HEK293 (cell line): ENCODE measurements at regions not wholly inside any gene's neighbourhood (a gene's known extent, or its start where the extent isn't known, plus 50 kb on each side); places are given as distances from the start of the nearest gene placed in this dataset.

Experiments used
- CTCF ChIA-PET: fragments of 350-600 bp; formaldehyde crosslinking; extraction: SDS; loops from one replicate; lab custom pipeline; 2021; ENCODE audit warnings: antibody characterized with exemption; lab: Yijun Ruan, JAX
- POLR2A ChIA-PET: fragments of 300-600 bp; formaldehyde crosslinking; extraction: SDS; loops from one replicate; lab custom pipeline; 2020; ENCODE audit warnings: antibody characterized with exemption, inconsistent platforms; lab: Yijun Ruan, JAX
- H3K27ac ChIP-seq: fragments of 200-500 bp; sonication (Bioruptor generic); 2 replicates; pipeline ENCODE4 v1.5.1; 2014; ENCODE audit warnings: low read depth, low read length, control low read depth, inconsistent platforms; ENCODE audit errors: extremely low read depth
- H3K36me3 ChIP-seq, 2 experiments: fragments of 200-500 bp in 1 of 2; sonication (Bioruptor generic) in 1 of 2; 1 replicate in 1 of 2; 2 replicates in 1 of 2; pipeline ENCODE4 v1.5.1; 2014 to 2017; ENCODE audit warnings: inconsistent platforms in 2 of 2, low read length in 2 of 2; ENCODE audit not compliant: control insufficient read depth in 2 of 2, insufficient read depth in 1 of 2
- H3K4me1 ChIP-seq: fragments of 200-500 bp; sonication (Bioruptor generic); 2 replicates; pipeline ENCODE4 v1.5.1; 2014; ENCODE audit warnings: mild to moderate bottlenecking, low read length, inconsistent platforms; ENCODE audit not compliant: control insufficient read depth, insufficient read depth
- H3K4me3 ChIP-seq: 2 replicates; pipeline ENCODE4 v1.5.1; 2011; ENCODE audit warnings: low read depth, mild to moderate bottlenecking, control low read depth, low read length, moderate library complexity
- H3K9me3 ChIP-seq: fragments of 200-500 bp; sonication (Bioruptor generic); 2 replicates; pipeline ENCODE4 v1.5.1; 2014; ENCODE audit warnings: low read depth, low read length, inconsistent platforms; ENCODE audit not compliant: control insufficient read depth, insufficient read depth
- ELK4 ChIP-seq: IDR thresholded peaks from 2 replicates; pipeline ENCODE4 v1.6.1; 2011; ENCODE audit warnings: mild to moderate bottlenecking, low read depth, low read length, borderline replicate concordance
- HIC1 ChIP-seq: fragments of 450-650 bp; formaldehyde crosslinking; IDR thresholded peaks from 2 replicates; pipeline ENCODE4 v1.5.1; 2016; ENCODE audit warnings: missing biosample characterization, missing genetic modification characterization
- HOXC10 ChIP-seq: sonication (generic); formaldehyde crosslinking; IDR thresholded peaks from 2 replicates; pipeline ENCODE4 v1.8.1; 2023; ENCODE audit warnings: mild to moderate bottlenecking, missing genetic modification reagents
- KLF9 ChIP-seq: fragments of 450-650 bp; formaldehyde crosslinking; IDR thresholded peaks from 2 replicates; pipeline ENCODE4 v1.5.1; 2016; ENCODE audit warnings: missing biosample characterization, missing genetic modification characterization, low read depth
- SCRT1 ChIP-seq: fragments of 450-650 bp; formaldehyde crosslinking; IDR thresholded peaks from 2 replicates; pipeline ENCODE4 v1.5.1; 2016; ENCODE audit warnings: missing biosample characterization, missing genetic modification characterization, borderline replicate concordance
- SETDB1 ChIP-seq: IDR thresholded peaks from one replicate; pipeline ENCODE4 v1.6.1; 2017; ENCODE audit warnings: mild to moderate bottlenecking, low read length, moderate library complexity, mixed read lengths; ENCODE audit not compliant: insufficient read length
- SP2 ChIP-seq: fragments of 450-650 bp; formaldehyde crosslinking; IDR thresholded peaks from 2 replicates; pipeline ENCODE4 v1.5.1; 2016; ENCODE audit warnings: missing biosample characterization, missing genetic modification characterization
- TCF7L2 ChIP-seq: IDR thresholded peaks from 2 replicates; pipeline ENCODE4 v1.6.1; 2011; ENCODE audit warnings: low read depth, mild to moderate bottlenecking, inconsistent platforms, low read length, moderate library complexity, borderline replicate concordance
- ZBTB26 ChIP-seq: fragments of 450-650 bp; formaldehyde crosslinking; optimal IDR thresholded peaks from 2 replicates; pipeline ENCODE3; 2016; ENCODE audit warnings: missing biosample characterization, mild to moderate bottlenecking, missing genetic modification characterization
- ZBTB49 ChIP-seq: fragments of 450-650 bp; formaldehyde crosslinking; IDR thresholded peaks from 2 replicates; pipeline ENCODE4 v1.5.1; 2016; ENCODE audit warnings: missing biosample characterization, missing genetic modification characterization, low read depth
- ZFHX2 ChIP-seq: fragments of 450-650 bp; formaldehyde crosslinking; conservative IDR thresholded peaks from 2 replicates; pipeline ENCODE4 v1.5.1; 2016; ENCODE audit warnings: missing biosample characterization, missing genetic modification characterization
- ZFP69B ChIP-seq: fragments of 450-650 bp; formaldehyde crosslinking; IDR thresholded peaks from 2 replicates; pipeline ENCODE4 v1.5.1; 2016; ENCODE audit warnings: missing biosample characterization, missing genetic modification characterization
- ZNF140 ChIP-seq: fragments of 450-650 bp; formaldehyde crosslinking; IDR thresholded peaks from 2 replicates; pipeline ENCODE4 v1.5.1; 2016; ENCODE audit warnings: missing biosample characterization, missing genetic modification characterization
- ZNF169 ChIP-seq: fragments of 450-650 bp; formaldehyde crosslinking; IDR thresholded peaks from 2 replicates; pipeline ENCODE4 v1.5.1; 2016; ENCODE audit warnings: missing biosample characterization, missing genetic modification characterization
- ZNF223 ChIP-seq: fragments of 450-650 bp; formaldehyde crosslinking; IDR thresholded peaks from 2 replicates; pipeline ENCODE4 v1.5.1; 2016; ENCODE audit warnings: missing biosample characterization, missing genetic modification characterization
- ZNF37A ChIP-seq: fragments of 450-650 bp; IDR thresholded peaks from 2 replicates; pipeline ENCODE4 v1.5.1; 2018; ENCODE audit warnings: missing biosample characterization, missing genetic modification characterization
- ZNF391 ChIP-seq: fragments of 450-650 bp; formaldehyde crosslinking; IDR thresholded peaks from 2 replicates; pipeline ENCODE4 v1.5.1; 2016; ENCODE audit warnings: low read depth, missing biosample characterization, missing genetic modification characterization, borderline replicate concordance
- ZNF394 ChIP-seq: fragments of 450-650 bp; formaldehyde crosslinking; IDR thresholded peaks from 2 replicates; pipeline ENCODE4 v1.5.1; 2016; ENCODE audit warnings: missing biosample characterization, missing genetic modification characterization, mild to moderate bottlenecking, moderate library complexity, borderline replicate concordance
- ZNF530 ChIP-seq: fragments of 450-650 bp; formaldehyde crosslinking; IDR thresholded peaks from 2 replicates; pipeline ENCODE4 v1.5.1; 2016; ENCODE audit warnings: low read depth, missing biosample characterization, missing genetic modification characterization
- ZNF629 ChIP-seq: fragments of 450-650 bp; formaldehyde crosslinking; IDR thresholded peaks from 2 replicates; pipeline ENCODE4 v1.5.1; 2017; ENCODE audit warnings: missing biosample characterization, missing genetic modification characterization
- ZNF701 ChIP-seq: fragments of 450-650 bp; formaldehyde crosslinking; IDR thresholded peaks from 2 replicates; pipeline ENCODE4 v1.5.1; 2016; ENCODE audit warnings: missing biosample characterization, missing genetic modification characterization
- ZNF707 ChIP-seq: fragments of 450-650 bp; formaldehyde crosslinking; IDR thresholded peaks from 2 replicates; pipeline ENCODE4 v1.5.1; 2016; ENCODE audit warnings: missing biosample characterization, missing genetic modification characterization
- TF ChIP-seq, protein P1 (sequence below): fragments of 450-650 bp; formaldehyde crosslinking; IDR thresholded peaks from 2 replicates; pipeline ENCODE4 v1.5.1; 2016; ENCODE audit warnings: missing biosample characterization, missing genetic modification characterization
- TF ChIP-seq, protein P2 (sequence below): fragments of 450-650 bp; formaldehyde crosslinking; IDR thresholded peaks from 2 replicates; pipeline ENCODE4 v1.5.1; 2016; ENCODE audit warnings: missing biosample characterization, missing genetic modification characterization
- TF ChIP-seq, protein P3 (sequence below): fragments of 450-650 bp; formaldehyde crosslinking; IDR thresholded peaks from 2 replicates; pipeline ENCODE4 v1.5.1; 2016; ENCODE audit warnings: missing biosample characterization, missing genetic modification characterization

DNA sequence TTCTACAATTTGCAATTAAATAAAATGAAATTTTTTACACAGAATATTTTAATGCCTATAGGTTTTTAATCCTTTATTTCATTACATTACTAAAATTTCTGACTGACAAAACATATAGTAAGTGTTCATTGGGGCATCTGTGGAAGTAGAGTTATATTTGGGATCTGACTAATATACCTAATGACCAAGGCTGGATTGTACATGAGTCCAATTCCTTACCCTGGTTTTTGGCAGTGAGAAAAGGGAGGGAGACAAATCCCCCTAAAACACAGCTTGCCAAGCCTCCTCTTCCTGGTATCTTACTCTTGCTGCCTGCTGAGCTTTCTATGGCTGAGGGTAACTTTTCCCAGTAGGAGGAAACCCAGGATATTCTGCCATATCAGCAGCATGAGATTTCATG is 149.4 kb upstream of the CDH20 start (continued):
- TF ChIP-seq ZBTB26: no peak
- TF ChIP-seq ZNF169: no peak
- no peak for TF ChIP-seq SP2 (tag by site-specific recombination)
- TF ChIP-seq SCRT1 (tag by site-specific recombination): no peak
- no peak for TF ChIP-seq KLF9 (tag by site-specific recombination)
- TF ChIP-seq ZNF140 (tag by site-specific recombination): no peak
- TF ChIP-seq ZNF701 (tag by site-specific recombination): no peak
- no peak for TF ChIP-seq ZBTB49 (tag by site-specific recombination)
- TF ChIP-seq HOXC10 (CRISPR knock-in tag): no peak
- no peak for TF ChIP-seq ZFP69B (tag by site-specific recombination)

DNA sequence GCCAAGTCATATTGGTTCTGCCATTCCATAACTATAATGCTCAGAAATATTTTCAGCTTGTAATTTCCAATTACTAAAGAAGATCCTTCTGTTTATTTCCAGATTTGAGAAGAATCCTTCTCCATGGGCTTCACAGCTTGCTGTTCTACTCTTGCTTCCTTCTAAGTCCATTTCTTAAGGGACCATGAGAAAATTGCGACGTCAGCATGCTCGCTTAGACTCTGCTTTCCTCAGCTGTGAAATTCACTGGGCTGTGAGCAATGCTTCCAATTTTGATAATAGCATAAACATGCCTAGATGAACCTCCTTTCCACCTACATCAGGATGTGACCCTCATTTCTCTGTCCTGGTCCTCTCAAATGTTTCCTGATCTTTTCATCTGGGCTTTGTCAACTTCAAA is 145.3 kb upstream of the CDH20 start:
- H3K36me3 ChIP-seq: no peaks in the 10 kb centered on the region
- POLR2A ChIA-PET: no interaction called here
- no peak overlapping the region for H3K4me3 ChIP-seq
- H3K9me3 ChIP-seq: no peaks in the 10 kb centered on the region
- H3K4me1 ChIP-seq: no peaks in the 10 kb centered on the region
- CTCF ChIA-PET: no interaction called here
- no peak overlapping the region for H3K27ac ChIP-seq
- TF ChIP-seq ZNF394 (tag by site-specific recombination) (no peak), ZFHX2 (tag by site-specific recombination) (no peak), ELK4 (no peak), ZNF629 (no peak), ZNF530 (tag by site-specific recombination) (no peak), ZNF707 (tag by site-specific recombination) (no peak), HIC1 (tag by site-specific recombination) (no peak), ZNF223 (no peak), TCF7L2 (no peak), SETDB1 (no peak), ZNF37A (tag by site-specific recombination) (no peak), ZNF391 (tag by site-specific recombination) (no peak)
- TF ChIP-seq, protein P1, sequence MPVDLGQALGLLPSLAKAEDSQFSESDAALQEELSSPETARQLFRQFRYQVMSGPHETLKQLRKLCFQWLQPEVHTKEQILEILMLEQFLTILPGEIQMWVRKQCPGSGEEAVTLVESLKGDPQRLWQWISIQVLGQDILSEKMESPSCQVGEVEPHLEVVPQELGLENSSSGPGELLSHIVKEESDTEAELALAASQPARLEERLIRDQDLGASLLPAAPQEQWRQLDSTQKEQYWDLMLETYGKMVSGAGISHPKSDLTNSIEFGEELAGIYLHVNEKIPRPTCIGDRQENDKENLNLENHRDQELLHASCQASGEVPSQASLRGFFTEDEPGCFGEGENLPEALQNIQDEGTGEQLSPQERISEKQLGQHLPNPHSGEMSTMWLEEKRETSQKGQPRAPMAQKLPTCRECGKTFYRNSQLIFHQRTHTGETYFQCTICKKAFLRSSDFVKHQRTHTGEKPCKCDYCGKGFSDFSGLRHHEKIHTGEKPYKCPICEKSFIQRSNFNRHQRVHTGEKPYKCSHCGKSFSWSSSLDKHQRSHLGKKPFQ (tag by site-specific recombination): no peak
- TF ChIP-seq, protein P2, sequence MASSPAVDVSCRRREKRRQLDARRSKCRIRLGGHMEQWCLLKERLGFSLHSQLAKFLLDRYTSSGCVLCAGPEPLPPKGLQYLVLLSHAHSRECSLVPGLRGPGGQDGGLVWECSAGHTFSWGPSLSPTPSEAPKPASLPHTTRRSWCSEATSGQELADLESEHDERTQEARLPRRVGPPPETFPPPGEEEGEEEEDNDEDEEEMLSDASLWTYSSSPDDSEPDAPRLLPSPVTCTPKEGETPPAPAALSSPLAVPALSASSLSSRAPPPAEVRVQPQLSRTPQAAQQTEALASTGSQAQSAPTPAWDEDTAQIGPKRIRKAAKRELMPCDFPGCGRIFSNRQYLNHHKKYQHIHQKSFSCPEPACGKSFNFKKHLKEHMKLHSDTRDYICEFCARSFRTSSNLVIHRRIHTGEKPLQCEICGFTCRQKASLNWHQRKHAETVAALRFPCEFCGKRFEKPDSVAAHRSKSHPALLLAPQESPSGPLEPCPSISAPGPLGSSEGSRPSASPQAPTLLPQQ (tag by site-specific recombination): no peak
- TF ChIP-seq, protein P3, sequence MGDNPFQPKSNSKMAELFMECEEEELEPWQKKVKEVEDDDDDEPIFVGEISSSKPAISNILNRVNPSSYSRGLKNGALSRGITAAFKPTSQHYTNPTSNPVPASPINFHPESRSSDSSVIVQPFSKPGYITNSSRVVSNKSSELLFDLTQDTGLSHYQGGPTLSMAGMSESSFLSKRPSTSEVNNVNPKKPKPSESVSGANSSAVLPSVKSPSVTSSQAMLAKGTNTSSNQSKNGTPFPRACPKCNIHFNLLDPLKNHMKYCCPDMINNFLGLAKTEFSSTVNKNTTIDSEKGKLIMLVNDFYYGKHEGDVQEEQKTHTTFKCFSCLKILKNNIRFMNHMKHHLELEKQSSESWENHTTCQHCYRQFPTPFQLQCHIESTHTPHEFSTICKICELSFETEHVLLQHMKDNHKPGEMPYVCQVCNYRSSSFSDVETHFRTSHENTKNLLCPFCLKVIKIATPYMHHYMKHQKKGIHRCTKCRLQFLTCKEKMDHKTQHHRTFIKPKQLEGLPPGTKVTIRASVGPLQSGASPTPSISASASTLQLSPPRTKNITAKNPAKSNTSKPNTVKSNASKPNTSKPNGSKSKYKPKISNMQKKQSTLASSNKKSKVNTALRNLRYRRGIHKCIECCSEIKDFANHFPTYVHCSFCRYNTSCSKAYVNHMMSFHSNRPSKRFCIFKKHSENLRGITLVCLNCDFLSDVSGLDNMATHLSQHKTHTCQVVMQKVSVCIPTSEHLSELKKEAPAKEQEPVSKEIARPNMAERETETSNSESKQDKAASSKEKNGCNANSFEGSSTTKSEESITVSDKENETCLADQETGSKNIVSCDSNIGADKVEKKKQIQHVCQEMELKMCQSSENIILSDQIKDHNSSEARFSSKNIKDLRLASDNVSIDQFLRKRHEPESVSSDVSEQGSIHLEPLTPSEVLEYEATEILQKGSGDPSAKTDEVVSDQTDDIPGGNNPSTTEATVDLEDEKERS (tag by site-specific recombination): no peak
